Embryonic facial prominence (tissue), 1 donor: ENCODE measurements at regions not wholly inside any gene's neighbourhood (a gene's known extent, or its start where the extent isn't known, plus 50 kb on each side); places are given as distances from the start of the nearest gene placed in this dataset.

Source experiments
- DNase-seq: peaks from one replicate; pipeline ENCODE4 v3.0.0-alpha.2; 2016; ENCODE audit errors: extremely low spot score

- no peak for DNase-seq
These were observed 216.2 kb downstream of the ENC1 start for GRCh38 chr5:74424162-74424868.

GRCh38 chr5:74423383-74423782 lies 217.1 kb downstream of the ENC1 start:
- no peak for DNase-seq

GRCh38 chr5:74422671-74423070 lies 217.9 kb downstream of the ENC1 start:
- DNase-seq = no peak

GRCh38 chr5:74422030-74422429 lies 218.5 kb downstream of the ENC1 start:
- DNase-seq = no peak

GRCh38 chr5:74421377-74421776 lies 219.2 kb downstream of the ENC1 start:
- DNase-seq = no peak

- no peak for DNase-seq
These were observed 219.6 kb downstream of the ENC1 start for GRCh38 chr5:74420947-74421346.

GRCh38 chr5:74420220-74420619 lies 220.3 kb downstream of the ENC1 start:
- DNase-seq = no peak

GRCh38 chr5:74419468-74419867 lies 221.1 kb downstream of the ENC1 start:
- no peak for DNase-seq

- DNase-seq = no peak
These were observed 221.8 kb downstream of the ENC1 start for GRCh38 chr5:74418709-74419108.

GRCh38 chr5:74418261-74418660 lies 222.3 kb downstream of the ENC1 start:
- DNase-seq = no peak

- no peak for DNase-seq
These were observed 224.8 kb downstream of the ENC1 start for GRCh38 chr5:74415695-74416102.

- DNase-seq = no peak
These were observed 226.3 kb downstream of the ENC1 start for GRCh38 chr5:74414228-74414627.

- no peak for DNase-seq
These were observed 227.0 kb downstream of the ENC1 start for GRCh38 chr5:74413403-74414048.

GRCh38 chr5:74412066-74412465 lies 228.5 kb downstream of the ENC1 start:
- DNase-seq = no peak

GRCh38 chr5:74409712-74410111 lies 230.8 kb downstream of the ENC1 start:
- no peak for DNase-seq

- no peak for DNase-seq
These were observed 231.3 kb downstream of the ENC1 start for GRCh38 chr5:74409166-74409706.

- DNase-seq = no peak
These were observed 232.1 kb downstream of the ENC1 start for GRCh38 chr5:74408150-74409043.

GRCh38 chr5:74407701-74408100 lies 232.8 kb downstream of the ENC1 start:
- DNase-seq = no peak

- DNase-seq = no peak
These were observed 233.7 kb downstream of the ENC1 start for GRCh38 chr5:74406844-74407243.

GRCh38 chr5:74405593-74405992 lies 234.9 kb downstream of the ENC1 start:
- DNase-seq = no peak

GRCh38 chr5:74404574-74405508 lies 235.7 kb downstream of the ENC1 start:
- DNase-seq = no peak
